DMS114 treated with DMSO at 0.1 percent for 48 hours (cell line): ENCODE measurements at regions not wholly inside any gene's neighbourhood (a gene's known extent, or its start where the extent isn't known, plus 50 kb on each side); places are given as distances from the start of the nearest gene placed in this dataset.
"Not testable (repeated sequence)": the region's sequence is repeated elsewhere in the genome, so short reads cannot be mapped to it uniquely, and the experiment has no call there.

Experiments
- DNase-seq: peaks from one replicate; lab custom pipeline; 2025; ENCODE audit not compliant: unreplicated experiment; lab: John Stamatoyannopoulos, UW

DNA sequence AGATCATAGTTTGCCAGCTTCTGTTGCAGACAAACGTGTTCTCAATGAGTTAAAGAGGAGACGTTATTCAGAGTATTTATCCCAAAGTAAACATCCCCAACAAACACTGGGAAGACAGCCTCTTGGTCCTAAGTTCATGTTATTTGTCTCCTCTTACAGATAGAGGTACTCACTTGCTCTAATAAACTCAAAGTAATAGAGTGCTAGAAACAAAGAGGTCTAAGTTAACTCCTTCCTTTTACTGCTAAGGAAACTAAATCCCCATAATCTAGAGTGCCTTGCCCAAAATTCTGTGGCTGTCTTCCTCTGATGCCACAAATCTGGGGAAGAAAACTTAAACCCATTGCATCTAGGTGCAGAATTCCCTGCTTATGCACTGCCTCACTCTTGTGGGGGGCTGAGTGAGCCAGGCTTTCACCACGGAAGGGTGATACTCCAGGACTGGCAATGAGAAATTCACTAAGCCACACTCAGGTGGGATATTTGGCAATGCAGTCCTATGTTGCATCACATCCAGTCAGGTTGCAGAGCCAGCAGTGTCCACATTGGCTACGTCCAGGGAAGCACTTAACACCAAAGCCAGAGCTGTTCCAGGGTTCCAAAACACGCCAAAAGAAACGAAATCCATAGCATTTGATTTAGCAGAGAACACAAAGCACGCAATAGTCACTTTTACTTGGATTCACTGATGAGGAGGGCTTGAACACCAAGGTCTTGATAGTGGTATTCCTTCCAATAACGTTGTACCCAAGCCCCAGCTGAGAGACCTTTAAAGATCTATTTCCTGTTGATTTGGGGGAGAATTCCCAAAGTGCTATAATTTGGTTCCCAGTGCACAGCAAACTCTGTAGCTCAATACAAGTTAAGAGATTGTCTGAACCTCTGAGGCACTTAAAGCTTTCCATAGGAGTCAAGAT, 81.0 kb upstream of the FOXQ1 start:
- DNase-seq: no peak

DNA sequence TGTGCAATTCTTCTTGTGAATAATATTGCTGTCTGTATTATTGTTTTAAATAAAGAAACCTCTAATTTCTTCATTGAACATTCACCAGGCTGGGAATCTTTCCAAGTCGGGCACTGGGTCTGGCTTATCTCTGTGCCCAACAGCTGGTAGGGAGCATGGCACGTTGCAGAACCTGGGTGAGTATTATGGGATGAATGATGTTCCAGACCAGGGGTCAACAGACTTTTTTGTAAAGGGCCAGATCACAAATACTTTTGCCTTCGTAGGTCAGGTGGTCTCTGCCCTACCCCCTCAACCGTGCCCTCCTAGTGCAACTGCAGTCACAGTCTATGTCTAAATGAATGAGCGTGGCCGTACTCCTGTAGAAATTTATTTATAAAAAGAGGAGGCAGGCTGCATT, 81.6 kb upstream of the FOXQ1 start:
- no peak for DNase-seq

DNA sequence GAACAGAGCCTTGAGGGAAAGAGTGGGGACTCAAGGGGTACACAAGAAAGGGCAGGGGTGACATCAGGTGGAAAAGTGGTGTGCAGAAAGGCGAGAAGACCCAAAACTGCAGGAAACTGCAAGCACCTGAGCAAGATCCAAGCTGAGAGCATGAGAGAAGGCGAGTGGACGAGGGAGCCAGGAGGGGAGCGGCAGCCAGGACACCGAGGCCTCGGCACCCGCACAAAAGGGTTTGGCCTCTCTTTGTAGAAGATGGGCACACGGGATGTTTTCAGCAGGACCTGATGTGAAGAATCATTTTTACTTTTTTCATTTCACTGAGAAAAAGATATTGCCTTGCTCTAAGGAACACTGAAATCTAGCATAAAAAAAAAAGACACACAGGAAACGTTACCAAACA, 82.1 kb upstream of the FOXQ1 start:
- no peak for DNase-seq

DNA sequence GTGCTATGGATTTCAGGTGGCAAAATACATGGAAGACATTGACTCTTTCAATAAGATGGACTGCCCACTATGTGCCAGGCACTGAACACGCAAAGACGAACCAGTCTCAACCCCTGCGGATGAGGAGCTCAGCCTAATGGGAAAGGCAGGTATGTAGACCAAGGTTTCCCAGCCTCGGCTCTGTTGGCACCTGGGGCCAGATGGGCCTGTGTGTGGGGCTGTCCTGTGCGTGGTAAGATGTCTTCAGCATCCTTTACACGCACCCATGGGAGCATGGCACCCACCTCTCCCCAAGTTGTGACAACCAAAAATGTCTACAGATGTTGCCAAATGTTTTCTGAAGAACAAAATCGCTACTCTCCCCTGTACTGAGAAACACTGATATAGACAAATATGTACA, 82.6 kb upstream of the FOXQ1 start:
- DNase-seq: no peak

DNA sequence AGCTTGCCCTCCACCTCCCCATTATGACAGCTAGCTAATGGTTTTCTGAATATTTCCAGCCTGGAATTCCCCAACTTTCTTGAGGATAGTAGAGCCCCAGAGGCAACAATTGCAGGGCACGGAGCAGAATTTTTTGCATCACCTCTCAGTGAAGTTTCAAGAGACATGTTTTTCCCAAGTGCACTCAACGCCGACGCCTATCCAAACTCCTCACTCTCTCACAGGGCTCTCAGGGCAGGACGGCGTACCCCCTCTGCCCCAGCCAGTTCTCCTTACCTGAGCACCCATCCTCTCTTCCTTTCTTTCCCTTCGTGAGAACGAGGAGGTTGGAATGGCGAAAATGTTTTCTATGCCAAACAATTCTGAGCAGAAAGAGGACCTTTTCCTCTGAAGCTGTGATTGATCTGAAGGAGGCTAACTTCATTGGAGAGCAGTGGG, 83.1 kb upstream of the FOXQ1 start:
- DNase-seq: no peak

DNA sequence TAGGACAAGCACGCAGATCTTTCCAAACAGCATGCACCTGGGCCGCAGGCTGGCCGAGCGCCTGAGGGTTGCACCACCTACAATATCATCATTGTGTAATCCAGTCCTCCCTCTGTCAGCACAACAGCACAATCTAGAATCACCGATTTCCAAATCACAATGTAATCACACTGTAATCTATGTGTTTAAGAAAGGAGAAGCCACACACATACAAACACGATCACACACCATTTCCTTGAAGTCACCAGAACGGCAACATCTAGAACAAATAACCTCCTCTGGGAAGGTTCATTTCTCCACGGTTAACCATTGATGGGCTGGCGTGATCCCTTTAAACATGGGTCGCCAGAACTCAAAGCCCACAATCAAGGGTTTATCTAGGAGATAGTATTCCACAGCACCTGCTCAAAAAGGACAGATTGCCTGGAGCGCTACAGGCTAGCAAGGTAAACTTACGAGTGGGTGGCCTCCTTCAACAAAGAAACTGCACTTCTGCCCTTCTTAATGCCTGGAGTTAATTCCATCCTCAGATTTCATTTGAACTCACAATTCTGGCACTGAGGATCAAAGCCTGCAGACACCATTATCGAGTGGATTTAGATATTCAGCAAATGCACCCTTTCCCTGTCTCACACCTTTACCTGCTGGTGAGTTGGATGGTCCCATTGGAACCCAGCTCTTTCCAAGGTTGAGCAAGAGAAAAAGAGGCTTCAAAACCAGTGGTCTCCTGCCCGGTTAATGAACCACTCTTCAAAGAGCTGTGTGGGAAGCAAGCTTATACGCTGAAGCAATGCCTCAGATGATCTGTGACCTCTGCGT, 83.8 kb upstream of the FOXQ1 start:
- DNase-seq: no peak

DNA sequence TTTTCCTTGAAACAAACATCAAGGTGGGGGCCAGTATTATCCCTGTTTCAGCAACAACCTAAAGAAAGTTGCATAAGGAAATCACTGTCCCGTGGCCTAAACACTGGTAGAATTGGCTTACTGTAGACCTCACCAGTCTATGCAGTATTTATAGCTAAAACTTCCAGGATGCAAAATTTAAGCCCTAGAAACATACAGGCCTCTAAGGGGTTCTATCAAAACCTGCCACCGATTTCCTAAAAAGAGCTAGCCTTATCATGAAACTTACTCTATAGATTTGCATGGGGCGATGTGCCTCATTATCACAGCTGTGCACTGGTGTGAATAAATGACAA, 84.3 kb upstream of the FOXQ1 start:
- no peak for DNase-seq

DNA sequence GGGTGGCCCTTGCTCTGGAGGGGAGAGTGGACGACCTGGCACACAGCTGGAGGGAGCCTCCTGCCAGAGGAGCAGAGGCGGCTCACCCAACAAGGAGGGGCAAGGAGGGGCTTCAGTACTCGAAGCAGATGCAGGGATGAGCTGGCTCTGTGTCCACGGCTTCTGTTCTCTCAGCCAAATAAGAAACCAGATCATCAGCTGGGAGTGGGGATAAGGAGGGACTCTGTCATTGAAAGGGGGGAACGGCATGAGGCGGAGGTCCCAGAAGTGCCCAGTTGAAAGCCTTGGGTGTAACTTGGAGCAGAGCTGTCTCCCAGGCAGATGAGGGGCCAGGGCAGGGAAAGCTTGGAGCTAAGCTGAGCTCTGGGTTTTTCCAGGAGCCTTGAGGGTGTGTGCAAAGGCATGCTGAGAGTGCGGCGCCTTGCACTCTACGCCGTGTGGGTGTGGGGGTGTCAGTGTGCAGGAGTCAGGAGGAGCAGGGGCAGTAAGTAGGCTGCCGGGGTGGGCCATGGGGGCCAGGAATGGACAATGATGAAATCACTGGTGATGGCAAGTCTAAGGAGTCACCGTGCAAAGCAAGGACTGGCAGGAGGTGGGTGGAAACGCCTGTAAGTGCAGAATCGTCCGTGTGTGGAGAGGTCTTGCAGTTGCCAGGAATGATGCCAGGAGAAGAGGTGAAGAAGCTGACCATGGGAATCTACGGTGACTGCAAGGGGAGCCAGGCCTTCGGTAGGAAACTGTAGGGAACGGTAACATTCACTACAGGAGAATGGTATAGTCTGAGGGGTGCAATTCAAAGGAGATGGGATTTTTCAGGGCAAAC, 85.4 kb upstream of the FOXQ1 start:
- DNase-seq: no peak

DNA sequence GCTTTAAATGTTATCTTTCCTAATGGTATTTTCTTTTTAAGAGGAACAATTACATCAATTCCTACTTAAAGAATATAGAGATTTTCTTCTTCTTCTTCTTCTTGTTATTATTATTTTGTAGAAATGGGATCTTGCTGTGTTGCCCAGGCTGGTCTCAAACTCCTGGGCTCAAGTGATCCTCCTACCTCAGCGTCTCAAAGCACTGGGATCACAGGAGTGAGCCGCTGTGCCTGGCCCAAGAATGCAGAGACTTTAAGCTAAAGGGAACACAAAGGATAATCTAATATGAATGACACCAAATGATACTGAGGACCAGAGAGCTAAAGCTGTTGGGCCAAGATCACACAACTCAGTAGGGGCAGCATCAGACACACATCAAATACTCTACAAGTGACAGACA, 87.4 kb upstream of the FOXQ1 start:
- DNase-seq: no peak

DNA sequence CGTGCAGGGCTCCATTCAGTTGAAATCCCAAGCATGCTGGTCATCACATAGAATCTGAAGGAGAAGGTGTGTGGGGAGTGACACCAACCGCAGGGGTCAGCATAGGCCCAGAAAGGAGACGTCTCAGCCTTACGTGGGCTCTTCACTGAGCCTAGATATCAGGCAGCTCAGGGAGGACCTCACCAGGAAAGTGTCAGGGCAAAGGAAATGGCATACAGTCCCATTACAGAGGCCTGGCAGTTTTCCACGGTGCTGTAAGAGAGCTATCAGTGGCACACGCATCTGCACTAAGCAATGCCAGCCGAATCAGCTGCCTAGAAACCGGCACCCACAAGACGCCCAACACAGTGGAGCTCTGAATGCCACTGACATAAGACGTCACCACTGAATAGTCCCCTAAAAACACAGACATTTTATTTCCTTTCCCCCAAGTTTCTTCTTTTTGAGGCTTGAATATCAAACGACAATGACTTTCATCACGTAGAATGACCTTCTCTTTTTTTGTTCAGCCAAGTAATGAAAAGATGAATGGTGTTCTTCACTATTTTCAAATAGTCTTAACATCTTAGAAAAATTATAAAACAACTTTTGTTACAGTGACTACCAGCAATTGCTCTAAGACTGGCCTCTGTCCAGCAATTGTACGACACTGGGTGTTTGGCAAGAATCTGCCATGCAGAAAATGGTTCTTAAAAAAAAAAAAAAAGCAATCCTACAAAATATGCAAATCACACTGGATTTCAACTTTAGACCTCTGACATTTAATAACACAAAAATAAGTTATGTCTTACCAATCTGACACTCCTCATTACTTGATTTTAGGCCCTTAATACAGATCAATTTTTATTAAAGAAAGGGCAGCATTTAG, 88.9 kb upstream of the FOXQ1 start:
- no peak for DNase-seq

DNA sequence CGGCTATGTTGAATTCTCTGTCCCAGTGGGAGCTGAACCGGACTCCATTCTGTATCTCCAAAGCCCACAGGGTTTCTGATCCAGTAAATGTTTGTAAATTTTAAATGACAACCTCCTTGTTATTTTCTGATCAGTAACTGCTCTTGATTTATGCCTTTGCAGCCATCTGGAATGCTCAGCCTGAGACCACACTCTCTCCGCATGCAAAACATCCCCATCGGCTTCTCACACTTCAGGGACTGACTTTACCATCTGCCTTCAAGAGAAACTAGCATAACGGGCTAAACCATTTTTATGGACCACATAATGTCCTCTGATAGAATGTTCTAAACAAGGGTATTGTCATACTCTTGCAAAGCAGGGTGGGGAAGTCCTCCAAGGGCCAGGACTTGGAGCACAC, 94.5 kb upstream of the FOXQ1 start:
- DNase-seq: no peak

DNA sequence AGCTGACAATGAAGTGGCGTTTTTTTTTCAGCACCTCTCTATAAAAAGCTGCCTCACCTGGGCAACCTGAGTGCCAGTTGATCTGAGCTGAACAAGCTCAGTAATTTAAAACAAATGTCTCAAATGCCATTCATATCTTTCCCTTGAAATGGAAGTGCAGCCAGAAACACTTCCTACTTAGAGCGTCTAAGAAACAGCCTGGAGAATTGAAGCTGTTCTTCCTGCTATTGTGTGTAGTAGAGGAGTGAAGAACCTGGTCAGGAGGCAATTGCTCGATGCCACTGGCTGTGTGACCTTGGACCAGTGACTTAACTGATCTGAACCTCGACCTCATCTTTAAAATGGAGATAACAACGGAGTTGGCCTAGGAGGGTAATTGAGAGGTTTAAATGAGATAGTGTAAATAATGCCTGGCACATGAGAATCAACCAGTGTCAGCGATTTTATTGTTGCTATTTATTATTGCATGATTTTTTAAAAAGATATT, 95.4 kb upstream of the FOXQ1 start:
- DNase-seq: no peak

DNA sequence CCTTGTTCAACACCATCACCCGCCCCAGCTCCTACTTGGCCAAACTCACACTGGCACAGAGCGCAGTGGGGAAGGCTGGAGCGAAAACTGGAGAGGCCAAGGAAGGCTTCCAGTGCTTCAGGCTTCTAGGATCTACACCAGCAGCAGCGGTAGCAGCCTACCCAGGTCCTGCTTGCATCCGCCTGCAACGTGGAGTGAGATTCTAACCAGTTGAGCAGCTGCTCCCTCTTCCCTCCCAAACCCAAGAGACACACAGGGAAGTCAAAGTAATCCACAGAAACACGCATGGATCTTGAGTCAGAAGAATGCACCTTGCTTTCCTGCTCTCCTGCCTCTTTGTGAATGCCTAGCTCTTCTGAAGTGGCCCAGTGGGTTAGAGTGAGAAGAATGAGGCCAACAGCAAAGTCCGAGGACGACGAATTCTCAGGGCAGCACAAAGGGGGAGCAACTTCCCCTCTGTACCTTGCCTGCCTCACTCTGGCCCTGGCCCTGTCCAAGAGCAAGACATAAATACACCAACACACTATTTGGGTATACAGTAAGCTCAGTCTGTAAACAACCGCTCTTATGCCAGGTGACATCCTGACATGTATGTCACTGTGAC, 95.9 kb upstream of the FOXQ1 start:
- no peak for DNase-seq

DNA sequence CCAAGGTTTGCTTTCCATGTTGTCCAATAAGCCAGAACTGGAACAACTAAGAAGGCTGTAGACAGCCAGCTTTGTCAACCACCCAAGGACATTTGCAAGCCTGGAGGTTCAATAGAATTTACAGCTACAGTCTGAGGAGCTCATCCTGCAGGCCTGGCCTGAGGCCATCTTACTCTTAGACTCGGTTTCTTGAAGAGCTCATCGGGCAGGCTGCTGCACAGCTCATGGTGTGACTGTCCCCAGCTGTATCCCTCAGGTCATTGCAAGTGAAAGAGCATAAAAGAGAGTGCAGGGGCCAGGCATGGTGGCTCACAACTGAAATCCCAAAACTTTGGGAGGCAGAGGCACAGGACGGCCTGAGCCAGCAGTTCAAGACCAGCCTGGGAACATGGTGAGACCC, 96.9 kb upstream of the FOXQ1 start:
- no peak for DNase-seq

DNA sequence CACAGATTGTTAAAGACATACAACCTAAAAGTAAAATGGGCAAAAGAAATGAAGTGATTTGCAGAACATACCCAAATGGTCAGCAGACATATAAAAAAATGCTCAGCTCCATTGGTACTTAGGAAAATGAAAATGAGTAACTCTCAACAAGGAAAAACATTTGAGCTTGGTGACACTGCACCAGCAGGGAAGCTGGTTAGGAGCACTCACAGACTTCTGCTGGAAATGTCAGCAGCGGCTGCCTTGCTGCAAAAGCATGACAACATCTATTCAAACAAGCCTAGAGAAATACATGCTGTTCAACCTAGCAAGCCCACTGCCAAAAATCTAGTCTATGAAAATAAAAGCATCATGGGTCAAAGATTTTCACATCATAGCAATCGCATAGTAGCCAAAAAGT, 99.0 kb upstream of the FOXQ1 start:
- no peak for DNase-seq

DNA sequence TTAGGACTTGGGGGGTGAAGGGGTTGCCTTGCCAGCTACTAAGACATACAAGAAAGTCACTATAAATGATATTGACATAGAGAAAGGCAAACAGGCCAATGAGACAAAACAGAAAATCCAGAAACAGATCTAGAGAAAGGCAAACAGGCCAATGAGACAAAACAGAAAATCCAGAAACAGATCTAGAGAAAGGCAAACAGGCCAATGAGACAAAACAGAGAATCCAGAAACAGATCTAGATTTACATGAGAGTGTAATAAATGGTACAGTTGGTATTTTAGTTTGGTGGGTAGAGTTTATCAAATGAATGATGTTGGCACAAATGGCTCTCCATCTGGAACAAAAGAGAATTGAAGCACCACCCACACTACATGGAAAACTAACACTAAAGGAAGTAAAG, 99.8 kb upstream of the FOXQ1 start:
- DNase-seq: not testable (repeated sequence)

DNA sequence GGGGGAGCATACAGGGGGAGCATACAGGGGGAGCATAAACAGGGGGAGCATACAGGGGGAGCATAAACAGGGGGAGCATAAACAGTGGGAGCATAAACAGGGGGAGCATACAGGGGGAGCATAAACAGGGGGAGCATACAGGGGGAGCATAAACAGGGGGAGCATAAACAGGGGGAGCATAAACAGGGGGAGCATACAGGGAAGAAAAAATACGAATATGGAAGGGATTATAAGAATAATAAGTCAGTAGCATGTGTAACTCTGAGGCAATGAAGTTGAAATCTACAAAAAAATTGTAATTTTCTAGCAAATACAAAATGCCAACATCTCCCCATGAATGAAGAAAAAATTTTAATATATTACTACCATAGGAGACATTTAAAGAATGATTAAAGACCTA, 101.3 kb upstream of the FOXQ1 start:
- not testable (repeated sequence) for DNase-seq

DNA sequence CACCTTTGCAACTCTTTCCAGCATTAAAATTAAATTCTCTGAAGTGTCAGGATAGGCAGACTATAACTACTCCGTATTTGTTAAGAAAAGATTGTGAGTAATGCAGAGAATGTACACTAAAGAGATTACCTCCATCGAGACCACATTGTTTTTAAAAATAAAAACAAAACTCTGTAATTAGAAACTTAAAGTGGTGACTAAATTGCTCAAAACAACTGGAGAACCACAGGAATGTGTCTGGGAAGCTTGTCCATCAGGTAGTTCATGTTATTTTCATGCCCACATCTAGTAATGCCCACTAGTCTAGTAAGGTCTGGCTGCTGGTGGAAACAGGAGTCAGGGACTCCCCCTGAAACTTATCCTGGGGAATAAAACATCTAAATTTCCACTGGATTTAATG, 103.0 kb upstream of the FOXQ1 start:
- no peak for DNase-seq

DNA sequence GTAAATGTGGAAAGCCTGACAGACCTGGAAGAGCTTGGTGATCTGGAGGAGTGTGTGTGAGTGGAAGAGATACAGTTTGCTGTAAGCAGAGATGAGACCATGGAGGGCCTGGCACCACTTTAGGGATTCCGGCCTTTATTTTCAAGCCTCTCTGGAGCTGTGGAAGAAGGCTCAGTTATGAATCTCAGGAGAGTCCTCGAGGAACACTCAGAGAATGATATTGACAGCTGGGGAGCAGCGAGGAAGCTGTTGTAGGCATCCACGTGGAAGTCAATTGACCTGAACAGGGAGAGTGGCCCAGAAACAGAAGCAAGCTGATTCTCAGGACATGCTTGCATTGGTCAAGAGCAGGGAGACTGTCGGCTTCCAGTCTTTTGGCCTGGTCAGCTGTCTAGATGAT, 108.4 kb upstream of the FOXQ1 start:
- no peak for DNase-seq

DNA sequence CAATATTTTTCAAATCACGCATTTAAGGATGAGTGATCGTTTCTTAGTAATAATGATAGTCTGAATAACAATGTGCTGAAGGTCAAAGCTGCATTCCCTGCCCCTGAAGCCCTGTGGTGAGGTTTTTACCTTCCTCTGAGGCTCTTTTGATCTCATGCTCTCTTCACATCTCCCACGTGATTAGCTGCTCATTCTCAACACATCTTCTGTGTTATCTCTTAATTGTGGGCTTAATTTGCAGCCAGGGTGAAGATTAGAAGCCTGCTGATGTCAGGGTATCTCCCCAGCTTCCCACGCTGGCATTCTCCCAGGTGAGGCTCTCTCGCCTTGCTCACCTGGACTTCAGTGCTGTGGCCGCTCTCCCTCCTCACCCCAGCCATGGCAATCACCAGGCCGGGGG, 109.7 kb upstream of the FOXQ1 start:
- no peak for DNase-seq
